GM23338 (cell line): ENCODE measurements at regions not wholly inside any gene's neighbourhood (a gene's known extent, or its start where the extent isn't known, plus 50 kb on each side); places are given as distances from the start of the nearest gene placed in this dataset.

Experiments
- ATAC-seq: fragments of 200-7000 bp; cut with Tn5 transposase; 3 replicates; pipeline ENCODE4 v1.9.1; 2020
- DNase-seq: peaks from one replicate; pipeline ENCODE4 v3.0.0-alpha.2; 2015; ENCODE audit warnings: low spot score
- H2AFZ ChIP-seq: fragments of 200-600 bp; sonication (generic); 2 replicates; pipeline ENCODE4 v1.8.0; 2016; ENCODE audit warnings: antibody characterized with exemption, mild to moderate bottlenecking, moderate library complexity
- H3F3A ChIP-seq: fragments of 200-600 bp; sonication (generic); replicated peaks from 2 replicates; pipeline ENCODE4 v1.8.0; 2017; ENCODE audit warnings: antibody characterized with exemption, mixed run types, low read depth
- H3K27ac ChIP-seq: fragments of 200-600 bp; sonication (generic); 2 replicates; pipeline ENCODE4 v1.6.1; 2016; ENCODE audit warnings: low read depth
- H3K27me3 ChIP-seq: fragments of 200-600 bp; sonication (generic); 2 replicates; pipeline ENCODE4 v1.8.0; 2016; ENCODE audit warnings: mild to moderate bottlenecking, mixed run types, moderate library complexity; ENCODE audit not compliant: insufficient read depth
- H3K36me3 ChIP-seq: fragments of 200-600 bp; sonication (generic); 2 replicates; pipeline ENCODE4 v1.8.0; 2016; ENCODE audit warnings: mild to moderate bottlenecking; ENCODE audit not compliant: insufficient read depth
- H3K4me1 ChIP-seq: fragments of 200-600 bp; sonication (generic); 2 replicates; pipeline ENCODE4 v1.8.0; 2016; ENCODE audit warnings: mild to moderate bottlenecking, moderate library complexity; ENCODE audit not compliant: insufficient read depth
- H3K4me2 ChIP-seq: fragments of 200-600 bp; sonication (generic); 2 replicates; pipeline ENCODE4 v1.7.1; 2017; ENCODE audit warnings: mixed run types
- H3K4me3 ChIP-seq: fragments of 200-600 bp; sonication (generic); 2 replicates; pipeline ENCODE4 v1.6.1; 2016; ENCODE audit warnings: mixed run types
- H3K79me2 ChIP-seq: fragments of 200-600 bp; sonication (generic); replicated peaks from 2 replicates; pipeline ENCODE4 v1.8.0; 2017; ENCODE audit warnings: mild to moderate bottlenecking; ENCODE audit not compliant: insufficient read depth
- H3K9me2 ChIP-seq: fragments of 200-600 bp; sonication (generic); 2 replicates; pipeline ENCODE4 v1.8.0; 2017; ENCODE audit not compliant: insufficient read depth
- H4K20me1 ChIP-seq: fragments of 200-600 bp; sonication (generic); replicated peaks from 2 replicates; pipeline ENCODE4 v1.8.0; 2017; ENCODE audit warnings: mild to moderate bottlenecking; ENCODE audit not compliant: insufficient read depth
- H3K27ac Mint-ChIP-seq: 2 replicates; pipeline ENCODE4 v1.8.0; 2020; ENCODE audit warnings: inconsistent platforms, mild to moderate bottlenecking, moderate library complexity, mixed read lengths
- H3K27me3 Mint-ChIP-seq: 3 replicates; pipeline ENCODE4 v1.8.0; 2022; ENCODE audit warnings: low read depth, mild to moderate bottlenecking, moderate library complexity, mixed read lengths, inconsistent platforms; ENCODE audit not compliant: insufficient read depth, poor library complexity
- H3K36me3 Mint-ChIP-seq: 3 replicates; pipeline ENCODE4 v1.8.0; 2021; ENCODE audit warnings: low read depth, mild to moderate bottlenecking, inconsistent platforms, moderate library complexity, mixed read lengths
- H3K4me1 Mint-ChIP-seq: 3 replicates; pipeline ENCODE4 v1.8.0; 2020; ENCODE audit warnings: mild to moderate bottlenecking, inconsistent platforms, mixed read lengths
- H3K4me3 Mint-ChIP-seq: 3 replicates; pipeline ENCODE4 v1.8.0; 2021; ENCODE audit warnings: moderate library complexity, mild to moderate bottlenecking, inconsistent platforms, mixed read lengths
- H3K9me3 Mint-ChIP-seq: 3 replicates; pipeline ENCODE4 v1.8.0; 2020; ENCODE audit warnings: moderate library complexity, mild to moderate bottlenecking, inconsistent platforms, mixed read lengths
- CTCF ChIP-seq, 2 experiments: fragments of 200-600 bp in 1 of 2; sonication (generic) in 1 of 2; conservative IDR thresholded peaks; 2 replicates each; pipeline versions ENCODE4 v1.5.1 to v1.6.1; 2016 to 2017; ENCODE audit warnings: antibody characterized with exemption in 2 of 2, low read depth in 2 of 2, mild to moderate bottlenecking in 2 of 2, moderate library complexity in 1 of 2
- NANOG ChIP-seq: IDR thresholded peaks from 2 replicates; pipeline ENCODE4 v1.6.1; 2016; ENCODE audit warnings: antibody characterized with exemption, borderline replicate concordance
- REST ChIP-seq: IDR thresholded peaks from one replicate; pipeline ENCODE4 v1.6.1; 2018; ENCODE audit warnings: antibody characterized with exemption; ENCODE audit not compliant: unreplicated experiment
- STAT1 ChIP-seq: IDR thresholded peaks from one replicate; pipeline ENCODE4 v1.6.1; 2016; ENCODE audit warnings: antibody characterized with exemption; ENCODE audit not compliant: unreplicated experiment
- ZNF331 ChIP-seq: fragments of 250-450 bp; sonication (Bioruptor Pico); IDR thresholded peaks from 2 replicates; pipeline ENCODE4 v1.5.0; 2020; ENCODE audit warnings: low read depth, mild to moderate bottlenecking, moderate library complexity
- ZNF462 ChIP-seq: fragments of 250-450 bp; sonication (Bioruptor Pico); IDR thresholded peaks from 2 replicates; pipeline ENCODE4 v1.5.0; 2020; ENCODE audit warnings: mild to moderate bottlenecking, moderate library complexity

- TF ChIP-seq STAT1 (no peak), ZNF462 (CRISPR knock-in tag) (no peak), NANOG (no peak), CTCF (conservative IDR thresholded peaks at IDR 0.05; ENCODE audit: low read depth in 2 of 2) (no peak), ZNF331 (CRISPR knock-in tag) (no peak), REST (no peak)
- Mint-ChIP-seq H3K9me3 (no peaks in the 10 kb centered on the region; the same call in 2 of the 3 replicates), H3K27ac (no peak overlapping the region), H3K4me1 (peaks cover 3% of the 10 kb centered on the region; the same call in 2 of the 3 replicates), H3K36me3 (no peaks in the 10 kb centered on the region; the same call in 2 of the 3 replicates), H3K4me3 (no peak overlapping the region), H3K27me3 (peaks cover 1% of the 10 kb centered on the region)
- Histone ChIP-seq H4K20me1 (no peaks in the 10 kb centered on the region), H3K4me1 (no peaks in the 10 kb centered on the region), H3K27ac (no peak overlapping the region), H3K4me3 (no peak overlapping the region), H2AFZ (no peak overlapping the region), H3K36me3 (no peaks in the 10 kb centered on the region), H3K27me3 (no peaks in the 10 kb centered on the region), H3K79me2 (no peaks in the 10 kb centered on the region), H3K9me2 (no peaks in the 10 kb centered on the region), H3K4me2 (no peak overlapping the region), H3F3A (no peaks in the 10 kb centered on the region)
- DNase-seq = no peak
- no peak for ATAC-seq
Observed at GRCh38 chrX:125420809-125421208, 101.1 kb downstream of the TEX13C start.
